ENCODE measurements at regions not wholly inside any gene's neighbourhood (a gene's known extent, or its start where the extent isn't known, plus 50 kb on each side); places are given as distances from the start of the nearest gene placed in this dataset.

DNA sequence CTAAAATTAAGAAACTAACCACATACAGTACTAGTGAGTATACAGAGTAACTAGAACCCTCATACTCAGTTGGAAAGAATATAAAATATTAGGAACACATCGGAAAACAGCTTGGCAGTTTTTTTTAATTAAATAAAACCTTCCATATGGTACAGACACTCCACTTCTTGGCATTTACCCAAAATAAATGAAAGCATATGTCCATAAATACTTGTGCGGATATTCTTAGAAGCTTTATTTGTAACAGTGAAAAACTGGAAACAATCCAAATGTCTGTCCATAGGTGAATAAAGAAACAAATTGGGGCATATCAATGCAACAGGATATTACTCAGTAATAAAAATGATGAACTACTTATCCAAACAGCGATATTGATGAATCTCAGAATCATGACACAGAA lies 410.0 kb downstream of the HTR7 start:
- H3K9ac ChIP-seq (ENCODE audit: low read length in 5 of 5): no peak overlapping the region
- no peaks in the 10 kb centered on the region for H3K27me3 ChIP-seq (ENCODE audit: control insufficient read depth in 5 of 5, insufficient read depth in 4 of 5, low read length in 5 of 5)
- H3K27ac ChIP-seq (ENCODE audit: low read depth, low read length): no peak overlapping the region
- no peaks in the 10 kb centered on the region for H3K36me3 ChIP-seq (ENCODE audit: control insufficient read depth in 5 of 5, insufficient read depth in 5 of 5, low read length in 5 of 5)
- H3K9me3 ChIP-seq (ENCODE audit: control insufficient read depth in 5 of 5, low read length in 5 of 5): peaks cover 0 to 5% (median 0%) of the 10 kb centered on the region in 5 donors
- H3K4me3 ChIP-seq (ENCODE audit: low read depth in 1 of 5, low read length in 5 of 5): no peak overlapping the region
- H3K4me1 ChIP-seq (ENCODE audit: control insufficient read depth in 5 of 5, insufficient read depth in 5 of 5, low read length in 5 of 5): no peaks in the 10 kb centered on the region

DNA sequence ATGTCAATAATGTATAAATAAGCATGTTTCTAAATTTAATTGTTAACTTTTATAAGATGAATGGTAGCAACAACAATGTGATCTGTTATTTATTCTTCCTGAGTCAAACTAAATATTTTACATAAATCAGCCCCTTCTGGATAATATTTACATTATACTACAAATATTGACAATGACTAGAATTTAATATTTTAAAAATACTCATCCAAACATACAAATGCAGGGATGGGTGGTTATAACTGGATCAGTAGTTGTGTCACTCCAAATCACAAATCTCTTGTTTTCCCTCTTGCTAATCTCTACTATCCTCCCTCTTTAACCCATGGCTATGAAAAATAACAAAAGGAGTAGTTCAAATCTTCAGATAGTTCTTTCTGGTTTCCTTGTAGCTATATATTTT lies 407.0 kb downstream of the HTR7 start:
- H3K4me3 ChIP-seq (ENCODE audit: low read depth in 1 of 5, low read length in 5 of 5): no peak overlapping the region
- peaks cover 0 to 5% (median 0%) of the 10 kb centered on the region in 5 donors for H3K9me3 ChIP-seq (ENCODE audit: control insufficient read depth in 5 of 5, low read length in 5 of 5)
- H3K9ac ChIP-seq (ENCODE audit: low read length in 5 of 5): no peak overlapping the region
- H3K36me3 ChIP-seq (ENCODE audit: control insufficient read depth in 5 of 5, insufficient read depth in 5 of 5, low read length in 5 of 5): no peaks in the 10 kb centered on the region
- no peaks in the 10 kb centered on the region for H3K4me1 ChIP-seq (ENCODE audit: control insufficient read depth in 5 of 5, insufficient read depth in 5 of 5, low read length in 5 of 5)
- H3K27ac ChIP-seq (ENCODE audit: low read depth, low read length): no peak overlapping the region
- no peaks in the 10 kb centered on the region for H3K27me3 ChIP-seq (ENCODE audit: control insufficient read depth in 5 of 5, insufficient read depth in 4 of 5, low read length in 5 of 5)

DNA sequence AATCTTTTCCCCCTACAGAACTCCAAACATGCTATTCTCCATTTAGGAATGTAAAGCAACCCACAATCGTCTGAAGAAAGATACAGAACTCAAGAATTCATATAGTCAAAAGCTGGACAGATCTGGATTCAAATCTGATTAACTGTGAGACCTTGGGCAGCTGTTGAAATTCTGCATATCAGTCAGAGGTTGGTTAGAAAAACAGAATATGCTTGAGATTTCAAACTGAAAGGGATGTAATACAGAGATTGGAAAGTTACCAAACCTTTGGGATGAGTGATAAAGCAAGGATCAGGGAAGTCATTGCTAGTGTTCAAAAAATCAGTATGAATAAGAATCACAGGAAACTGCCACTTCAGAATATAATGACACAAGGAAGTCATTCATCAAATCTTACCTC lies 406.6 kb downstream of the HTR7 start:
- H3K4me3 ChIP-seq (ENCODE audit: low read depth in 1 of 5, low read length in 5 of 5): no peak overlapping the region
- H3K27ac ChIP-seq (ENCODE audit: low read depth, low read length): no peak overlapping the region
- H3K27me3 ChIP-seq (ENCODE audit: control insufficient read depth in 5 of 5, insufficient read depth in 4 of 5, low read length in 5 of 5): no peaks in the 10 kb centered on the region
- H3K36me3 ChIP-seq (ENCODE audit: control insufficient read depth in 5 of 5, insufficient read depth in 5 of 5, low read length in 5 of 5): no peaks in the 10 kb centered on the region
- H3K9me3 ChIP-seq (ENCODE audit: control insufficient read depth in 5 of 5, low read length in 5 of 5): peaks cover 0 to 1% (median 0%) of the 10 kb centered on the region in 5 donors
- no peak overlapping the region for H3K9ac ChIP-seq (ENCODE audit: low read length in 5 of 5)
- no peaks in the 10 kb centered on the region for H3K4me1 ChIP-seq (ENCODE audit: control insufficient read depth in 5 of 5, insufficient read depth in 5 of 5, low read length in 5 of 5)

DNA sequence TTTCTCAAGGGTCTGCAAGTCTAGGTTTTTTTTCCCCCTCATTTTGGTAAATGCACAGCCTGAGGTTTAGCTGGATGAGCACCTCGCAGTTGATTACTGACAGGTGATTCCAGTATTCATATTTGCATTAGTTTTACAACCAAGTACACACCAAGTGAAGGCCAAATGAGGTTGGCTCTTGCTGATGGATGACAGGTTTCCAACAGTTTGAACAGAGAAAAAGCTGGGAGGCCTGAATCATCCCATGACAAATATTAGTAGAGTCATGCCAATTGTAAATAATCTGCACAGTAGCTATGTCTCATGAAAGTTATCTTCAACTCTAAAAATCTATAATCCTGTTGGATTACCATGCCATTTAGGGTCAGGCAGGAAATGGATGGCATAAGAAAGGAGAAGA lies 399.8 kb downstream of the HTR7 start:
- Histone ChIP-seq H3K4me3 (ENCODE audit: low read depth in 1 of 5, low read length in 5 of 5) (no peak overlapping the region), H3K9me3 (ENCODE audit: control insufficient read depth in 5 of 5, low read length in 5 of 5) (no peaks in the 10 kb centered on the region), H3K9ac (ENCODE audit: low read length in 5 of 5) (no peak overlapping the region), H3K36me3 (ENCODE audit: control insufficient read depth in 5 of 5, insufficient read depth in 5 of 5, low read length in 5 of 5) (no peaks in the 10 kb centered on the region), H3K4me1 (ENCODE audit: control insufficient read depth in 5 of 5, insufficient read depth in 5 of 5, low read length in 5 of 5) (no peaks in the 10 kb centered on the region), H3K27me3 (ENCODE audit: control insufficient read depth in 5 of 5, insufficient read depth in 4 of 5, low read length in 5 of 5) (no peaks in the 10 kb centered on the region), H3K27ac (ENCODE audit: low read depth, low read length) (no peak overlapping the region)

DNA sequence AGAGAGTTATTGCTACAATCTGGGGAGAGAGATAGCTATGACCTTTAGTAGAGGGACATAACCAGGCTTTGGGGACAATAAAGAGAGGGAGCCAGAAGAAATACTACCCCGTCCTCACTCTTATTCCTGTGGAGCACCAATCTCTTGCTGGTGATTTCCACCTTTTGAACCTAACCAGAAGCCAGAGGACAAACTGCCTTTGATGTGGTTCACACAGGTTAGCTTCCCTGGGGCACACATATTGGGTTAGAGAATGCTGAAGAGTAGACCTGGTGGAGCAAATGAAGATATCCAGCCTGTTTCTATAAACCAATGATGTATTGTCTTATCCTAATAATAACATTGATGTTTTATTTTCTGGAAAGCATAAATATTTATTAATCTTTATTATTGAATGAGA lies 399.3 kb downstream of the HTR7 start:
- Histone ChIP-seq H3K36me3 (ENCODE audit: control insufficient read depth in 5 of 5, insufficient read depth in 5 of 5, low read length in 5 of 5) (no peaks in the 10 kb centered on the region), H3K9ac (ENCODE audit: low read length in 5 of 5) (no peak overlapping the region), H3K9me3 (ENCODE audit: control insufficient read depth in 5 of 5, low read length in 5 of 5) (no peaks in the 10 kb centered on the region)

DNA sequence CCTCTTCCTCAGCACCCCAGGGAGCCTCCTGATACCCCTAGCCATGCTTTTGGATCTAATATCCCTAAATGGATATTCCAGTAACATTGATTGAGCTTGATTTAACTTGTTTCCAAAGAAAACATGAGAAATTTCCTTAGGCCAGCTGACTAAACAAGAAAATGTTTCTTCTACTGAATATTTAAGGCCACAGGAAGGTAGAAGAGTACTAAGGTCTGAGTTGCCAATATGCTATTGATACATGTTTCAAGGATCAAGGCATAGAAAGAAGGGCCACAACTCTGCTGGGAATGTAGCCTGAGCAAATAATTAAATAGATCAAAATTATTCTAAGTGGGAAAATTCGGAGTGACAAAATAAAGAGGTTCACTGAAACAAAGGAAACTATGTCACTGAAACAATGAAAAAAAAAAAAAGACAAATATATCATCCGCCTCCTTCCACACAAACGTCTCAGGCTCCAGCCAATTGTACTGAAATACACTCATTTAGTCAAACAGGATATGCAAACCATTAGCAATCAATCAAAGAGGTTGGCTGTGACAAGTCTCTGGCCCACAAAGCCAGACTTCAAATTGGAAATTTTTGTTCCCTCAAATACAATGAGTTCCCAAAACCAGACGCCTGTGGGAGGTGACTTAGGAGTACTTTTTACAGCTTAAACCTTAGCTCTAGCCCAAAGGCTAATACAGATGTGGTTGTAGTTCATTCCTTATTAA lies 396.2 kb downstream of the HTR7 start:
- Histone ChIP-seq H3K27ac (ENCODE audit: low read depth, low read length) (no peak overlapping the region), H3K4me1 (ENCODE audit: control insufficient read depth in 5 of 5, insufficient read depth in 5 of 5, low read length in 5 of 5) (no peaks in the 10 kb centered on the region), H3K9me3 (ENCODE audit: control insufficient read depth in 5 of 5, low read length in 5 of 5) (no peaks in the 10 kb centered on the region), H3K27me3 (ENCODE audit: control insufficient read depth in 5 of 5, insufficient read depth in 4 of 5, low read length in 5 of 5) (no peaks in the 10 kb centered on the region), H3K4me3 (ENCODE audit: low read depth in 1 of 5, low read length in 5 of 5) (no peak overlapping the region), H3K36me3 (ENCODE audit: control insufficient read depth in 5 of 5, insufficient read depth in 5 of 5, low read length in 5 of 5) (no peaks in the 10 kb centered on the region), H3K9ac (ENCODE audit: low read length in 5 of 5) (no peak overlapping the region)

More for the DNA sequence above, 399.3 kb downstream of the HTR7 start:
- no peak overlapping the region for H3K27ac ChIP-seq (ENCODE audit: low read depth, low read length)
- no peak overlapping the region for H3K4me3 ChIP-seq (ENCODE audit: low read depth in 1 of 5, low read length in 5 of 5)
- H3K4me1 ChIP-seq (ENCODE audit: control insufficient read depth in 5 of 5, insufficient read depth in 5 of 5, low read length in 5 of 5): no peaks in the 10 kb centered on the region
- H3K27me3 ChIP-seq (ENCODE audit: control insufficient read depth in 5 of 5, insufficient read depth in 4 of 5, low read length in 5 of 5): no peaks in the 10 kb centered on the region

DNA sequence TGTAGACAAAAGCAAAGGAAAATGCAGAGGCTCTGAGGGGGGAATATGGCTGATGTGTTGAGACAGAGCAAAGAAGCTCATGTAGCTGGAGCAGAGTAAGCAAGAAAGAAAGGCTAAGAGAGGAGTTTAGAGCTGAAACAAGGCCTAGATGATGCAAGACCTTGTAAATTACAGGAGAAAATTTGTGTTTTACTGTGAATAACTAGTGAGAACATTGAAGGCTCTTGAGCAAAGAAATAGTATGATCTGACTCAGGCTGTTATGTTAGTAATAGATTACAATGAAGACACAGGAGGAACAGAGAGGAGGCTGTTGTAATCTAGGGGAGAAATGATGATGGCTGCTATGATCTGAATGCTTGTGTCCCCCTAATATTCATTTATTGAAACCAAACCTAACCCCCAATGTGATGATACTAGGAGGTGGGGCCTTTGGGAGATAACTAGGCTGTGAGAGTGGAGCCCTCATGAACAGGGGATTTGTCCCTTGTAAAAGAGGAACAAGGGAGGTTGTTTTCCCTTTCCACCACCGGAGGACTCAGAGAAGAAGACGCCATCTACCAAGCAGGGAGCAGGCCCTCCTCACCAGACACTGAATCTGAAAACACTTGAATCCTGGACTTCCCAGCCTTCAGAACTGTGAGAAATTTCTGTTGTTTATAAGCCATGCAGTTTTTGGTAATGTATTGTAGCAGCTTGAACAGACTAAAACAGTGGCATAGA lies 394.9 kb downstream of the HTR7 start:
- no peaks in the 10 kb centered on the region for H3K27me3 ChIP-seq (ENCODE audit: control insufficient read depth in 5 of 5, insufficient read depth in 4 of 5, low read length in 5 of 5)
- H3K9ac ChIP-seq (ENCODE audit: low read length in 5 of 5): no peak overlapping the region
- H3K27ac ChIP-seq (ENCODE audit: low read depth, low read length): no peak overlapping the region
- no peak overlapping the region for H3K4me3 ChIP-seq (ENCODE audit: low read depth in 1 of 5, low read length in 5 of 5)
- H3K4me1 ChIP-seq (ENCODE audit: control insufficient read depth in 5 of 5, insufficient read depth in 5 of 5, low read length in 5 of 5): no peaks in the 10 kb centered on the region
- no peaks in the 10 kb centered on the region for H3K9me3 ChIP-seq (ENCODE audit: control insufficient read depth in 5 of 5, low read length in 5 of 5)
- H3K36me3 ChIP-seq (ENCODE audit: control insufficient read depth in 5 of 5, insufficient read depth in 5 of 5, low read length in 5 of 5): no peaks in the 10 kb centered on the region

DNA sequence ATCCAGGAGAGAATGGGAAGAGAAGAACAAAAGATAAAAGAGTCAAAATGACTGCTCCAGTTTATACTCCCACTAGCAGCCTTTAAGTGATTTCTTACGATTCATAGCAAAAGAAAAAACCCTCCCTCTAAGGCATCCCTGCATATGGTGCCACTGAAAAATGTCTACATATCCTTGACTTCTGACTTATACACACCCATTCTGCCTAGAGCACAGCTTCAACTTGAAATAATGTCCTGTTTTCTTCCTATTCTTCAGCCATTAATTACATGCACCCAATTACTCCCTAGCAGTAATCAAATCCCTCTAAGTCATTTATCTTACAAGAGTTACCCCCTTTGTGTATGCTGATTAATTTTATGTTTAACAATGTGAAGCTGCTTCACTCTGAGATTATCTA lies 393.5 kb downstream of the HTR7 start:
- no peaks in the 10 kb centered on the region for H3K27me3 ChIP-seq (ENCODE audit: control insufficient read depth in 5 of 5, insufficient read depth in 4 of 5, low read length in 5 of 5)
- H3K36me3 ChIP-seq (ENCODE audit: control insufficient read depth in 5 of 5, insufficient read depth in 5 of 5, low read length in 5 of 5): no peaks in the 10 kb centered on the region
- no peak overlapping the region for H3K9ac ChIP-seq (ENCODE audit: low read length in 5 of 5)
- H3K9me3 ChIP-seq (ENCODE audit: control insufficient read depth in 5 of 5, low read length in 5 of 5): no peaks in the 10 kb centered on the region
- no peaks in the 10 kb centered on the region for H3K4me1 ChIP-seq (ENCODE audit: control insufficient read depth in 5 of 5, insufficient read depth in 5 of 5, low read length in 5 of 5)
- no peak overlapping the region for H3K4me3 ChIP-seq (ENCODE audit: low read depth in 1 of 5, low read length in 5 of 5)
- H3K27ac ChIP-seq (ENCODE audit: low read depth, low read length): no peak overlapping the region

DNA sequence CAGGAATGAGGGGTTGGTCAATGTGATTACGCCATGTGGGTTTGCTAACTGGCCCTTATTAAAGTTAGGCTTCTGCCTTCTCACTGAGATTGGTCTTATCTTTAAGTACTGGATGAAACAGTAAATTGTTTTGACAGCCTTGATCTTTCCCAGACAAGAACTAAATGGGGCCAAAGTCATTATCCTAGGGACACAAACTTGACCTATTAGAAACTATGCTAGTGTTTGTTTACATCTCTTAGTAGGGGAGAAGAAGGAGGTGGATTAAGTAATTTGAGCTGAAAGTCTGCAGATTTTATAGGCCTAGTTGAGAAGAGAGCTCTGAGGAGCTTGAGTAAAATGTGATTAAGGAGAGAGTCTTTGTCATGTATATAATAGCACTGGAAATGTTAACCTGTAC lies 386.9 kb downstream of the HTR7 start:
- Histone ChIP-seq H3K4me3 (ENCODE audit: low read depth in 1 of 5, low read length in 5 of 5) (no peak overlapping the region), H3K27ac (ENCODE audit: low read depth, low read length) (no peak overlapping the region), H3K27me3 (ENCODE audit: control insufficient read depth in 5 of 5, insufficient read depth in 4 of 5, low read length in 5 of 5) (no peaks in the 10 kb centered on the region), H3K9me3 (ENCODE audit: control insufficient read depth in 5 of 5, low read length in 5 of 5) (peaks cover 0 to 9% (median 0%) of the 10 kb centered on the region in 5 donors), H3K4me1 (ENCODE audit: control insufficient read depth in 5 of 5, insufficient read depth in 5 of 5, low read length in 5 of 5) (no peaks in the 10 kb centered on the region), H3K36me3 (ENCODE audit: control insufficient read depth in 5 of 5, insufficient read depth in 5 of 5, low read length in 5 of 5) (no peaks in the 10 kb centered on the region), H3K9ac (ENCODE audit: low read length in 5 of 5) (no peak overlapping the region)

DNA sequence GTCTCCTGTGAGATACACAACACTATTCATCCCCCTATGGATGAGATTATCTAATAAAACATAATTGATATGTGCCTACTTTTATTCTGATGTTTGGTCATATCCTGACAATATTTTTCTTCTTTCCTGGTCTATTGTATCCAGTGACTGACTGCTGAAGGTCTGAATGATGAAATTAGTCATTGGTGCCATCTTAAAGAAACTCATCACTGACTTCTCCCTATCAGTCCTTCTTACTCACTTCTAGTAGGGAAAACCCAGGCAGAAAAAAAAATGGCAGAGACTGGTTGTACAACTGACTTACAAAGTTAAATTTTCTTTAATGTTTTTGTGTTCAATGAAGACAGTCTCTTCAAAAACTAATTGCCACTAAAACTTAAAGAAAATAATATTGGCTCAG lies 377.4 kb downstream of the HTR7 start:
- H3K4me3 ChIP-seq (ENCODE audit: low read depth in 1 of 5, low read length in 5 of 5): no peak overlapping the region
- no peak overlapping the region for H3K9ac ChIP-seq (ENCODE audit: low read length in 5 of 5)
- H3K36me3 ChIP-seq (ENCODE audit: control insufficient read depth in 5 of 5, insufficient read depth in 5 of 5, low read length in 5 of 5): no peaks in the 10 kb centered on the region
- no peaks in the 10 kb centered on the region for H3K4me1 ChIP-seq (ENCODE audit: control insufficient read depth in 5 of 5, insufficient read depth in 5 of 5, low read length in 5 of 5)
- H3K27ac ChIP-seq (ENCODE audit: low read depth, low read length): no peak overlapping the region
- H3K27me3 ChIP-seq (ENCODE audit: control insufficient read depth in 5 of 5, insufficient read depth in 4 of 5, low read length in 5 of 5): no peaks in the 10 kb centered on the region
- H3K9me3 ChIP-seq (ENCODE audit: control insufficient read depth in 5 of 5, low read length in 5 of 5): peaks cover 0 to 2% (median 0%) of the 10 kb centered on the region in 5 donors
